RWPE1 (cell line): ENCODE measurements at regions not wholly inside any gene's neighbourhood (a gene's known extent, or its start where the extent isn't known, plus 50 kb on each side); places are given as distances from the start of the nearest gene placed in this dataset.
A peak's percentile ranks its signal among the peaks of the same experiment; 100 is the strongest.
"Not testable (repeated sequence)": the region's sequence is repeated elsewhere in the genome, so short reads cannot be mapped to it uniquely, and the experiment has no call there.

Experiments
- CTCF ChIA-PET: fragments of 350-600 bp; sonication (Branson Sonifier 250); formaldehyde crosslinking; extraction: SDS; loops from one replicate; lab custom pipeline; 2021; lab: Yijun Ruan, JAX
- POLR2A ChIA-PET: fragments of 400-600 bp; formaldehyde crosslinking; extraction: SDS; loops from one replicate; lab custom pipeline; 2020; ENCODE audit warnings: antibody characterized with exemption; ENCODE audit not compliant: low non-redundant PET; lab: Yijun Ruan, JAX
- DNase-seq: peaks from one replicate; pipeline ENCODE4 v3.0.0; 2012; ENCODE audit warnings: low spot score
- H3K27ac ChIP-seq: fragments of 450-650 bp; 2 replicates; pipeline ENCODE4 v1.5.1; 2017
- CTCF ChIP-seq: fragments of 450-650 bp; conservative IDR thresholded peaks from 2 replicates; pipeline ENCODE4 v1.5.1; 2017; ENCODE audit warnings: low read depth, mild to moderate bottlenecking

GRCh38 chr1:38168365-38168764 is 121.8 kb upstream of the POU3F1 start:
- POLR2A ChIA-PET: no interaction called here
- CTCF ChIA-PET: no interaction called here

GRCh38 chr1:38166461-38166860 is 119.9 kb upstream of the POU3F1 start:
- DNase-seq: peak; percentile 33
- TF ChIP-seq CTCF: no peak
- POLR2A ChIA-PET: no interaction called here
- H3K27ac ChIP-seq: no peak overlapping the region
- CTCF ChIA-PET: no interaction called here

More at GRCh38 chr1:38168365-38168764, 121.8 kb upstream of the POU3F1 start:
- no peak for TF ChIP-seq CTCF
- no peak overlapping the region for H3K27ac ChIP-seq
- no peak for DNase-seq

- no peak for DNase-seq
- no peak for TF ChIP-seq CTCF
- ChIA-PET POLR2A (no interaction called here), CTCF (no interaction called here)
- H3K27ac ChIP-seq: no peak overlapping the region
Observed at GRCh38 chr1:38153778-38154470, 107.3 kb upstream of the POU3F1 start.

GRCh38 chr1:38153066-38153777 is 106.6 kb upstream of the POU3F1 start:
- no peak for DNase-seq
- TF ChIP-seq CTCF: no peak
- ChIA-PET CTCF (interaction anchor here (0.6 to 2.1 kb wide), 5 partner anchors 39 to 552 kb away, joined by 3 to 10 read pairs (median 4); no protein-coding TSS in a partner anchor), POLR2A (no interaction called here)
- no peak overlapping the region for H3K27ac ChIP-seq

- ChIA-PET CTCF (interaction anchor here (0.6 to 2.1 kb wide), 7 partner anchors 40 to 585 kb away, joined by 3 to 10 read pairs (median 4); no protein-coding TSS in a partner anchor), POLR2A (no interaction called here)
- TF ChIP-seq CTCF: no peak
- DNase-seq: peak; percentile 23
- no peak overlapping the region for H3K27ac ChIP-seq
Observed at GRCh38 chr1:38152351-38153065, 105.9 kb upstream of the POU3F1 start.

GRCh38 chr1:38151399-38151798 is 104.8 kb upstream of the POU3F1 start:
- no peak for DNase-seq
- H3K27ac ChIP-seq: no peak overlapping the region
- POLR2A ChIA-PET: no interaction called here
- no peak for TF ChIP-seq CTCF
- CTCF ChIA-PET: interaction anchor here (2.1 kb wide), 1 partner anchor 125 kb away, joined by 10 read pairs; no protein-coding TSS in a partner anchor

- H3K27ac ChIP-seq, CTCF ChIA-PET, DNase-seq, POLR2A ChIA-PET: not testable (repeated sequence)
Observed at GRCh38 chr1:38146079-38146478, 99.5 kb upstream of the POU3F1 start.
